PC-3 (cell line): ENCODE measurements at regions not wholly inside any gene's neighbourhood (a gene's known extent, or its start where the extent isn't known, plus 50 kb on each side); places are given as distances from the start of the nearest gene placed in this dataset.

Source experiments
- ATAC-seq: fragments of 200-7000 bp; cut with Tn5 transposase; 2 replicates; pipeline ENCODE4 v1.9.1; 2020; ENCODE audit warnings: mild to moderate bottlenecking, moderate library complexity
- BruUV-seq: library from RNA; stranded (reverse); fragments of 400-500 nt; replicated peaks from 2 replicates; lab custom pipeline; 2021; lab: Mats Ljungman, UMichigan
- CTCF ChIA-PET: fragments of 300-600 bp; sonication (Branson Sonifier 250); formaldehyde crosslinking; loops from one replicate; lab custom pipeline; 2022; ENCODE audit warnings: antibody characterized with exemption; lab: Charles Lee
- POLR2A ChIA-PET: fragments of 300-600 bp; sonication (Branson Sonifier 250); formaldehyde crosslinking; loops from one replicate; lab custom pipeline; 2022; ENCODE audit warnings: antibody characterized with exemption; ENCODE audit not compliant: unreplicated experiment; lab: Charles Lee
- DNase-seq: peaks from one replicate; pipeline ENCODE4 v3.0.0-alpha.2; 2015
- H2AFZ ChIP-seq: fragments of 300-600 bp; sonication (generic); 2 replicates; pipeline ENCODE4 v1.6.0; 2016; ENCODE audit warnings: antibody characterized with exemption, low read length
- H3F3A ChIP-seq: fragments of 300-600 bp; sonication (generic); one replicate; pipeline ENCODE4 v1.6.0; 2017; ENCODE audit warnings: antibody characterized with exemption, low read length, control low read depth, mild to moderate bottlenecking; ENCODE audit not compliant: unreplicated experiment
- H3K27ac ChIP-seq: fragments of 300-600 bp; sonication (generic); 2 replicates; pipeline ENCODE4 v1.5.1; 2016; ENCODE audit warnings: mild to moderate bottlenecking, low read length
- H3K27me3 ChIP-seq: fragments of 300-600 bp; sonication (generic); 2 replicates; pipeline ENCODE4 v1.6.1; 2016; ENCODE audit warnings: low read length, mixed read lengths
- H3K36me3 ChIP-seq: fragments of 300-600 bp; sonication (generic); 2 replicates; pipeline ENCODE4 v1.6.1; 2016; ENCODE audit warnings: low read depth, mixed run types, low read length, mixed read lengths
- H3K4me1 ChIP-seq: fragments of 300-600 bp; sonication (generic); 2 replicates; pipeline ENCODE4 v1.5.1; 2016; ENCODE audit warnings: low read length; ENCODE audit not compliant: insufficient read depth
- H3K4me2 ChIP-seq: fragments of 300-600 bp; sonication (generic); 2 replicates; pipeline ENCODE4 v1.6.0; 2016; ENCODE audit warnings: low read length
- H3K4me3 ChIP-seq: fragments of 300-600 bp; sonication (generic); 2 replicates; pipeline ENCODE4 v1.5.1; 2016; ENCODE audit warnings: mild to moderate bottlenecking, low read length, mixed read lengths
- H3K79me2 ChIP-seq: fragments of 300-600 bp; sonication (generic); 2 replicates; pipeline ENCODE4 v1.6.1; 2017; ENCODE audit warnings: low read length, mixed read lengths
- H3K9ac ChIP-seq: fragments of 300-600 bp; sonication (generic); 2 replicates; pipeline ENCODE4 v1.6.0; 2016; ENCODE audit warnings: mild to moderate bottlenecking, low read length
- H3K9me2 ChIP-seq: fragments of 300-600 bp; sonication (generic); replicated peaks from 2 replicates; pipeline ENCODE4 v1.6.1; 2016; ENCODE audit warnings: mixed run types, low read length, mixed read lengths
- H3K9me3 ChIP-seq: fragments of 300-600 bp; sonication (generic); 2 replicates; pipeline ENCODE4 v1.6.1; 2016; ENCODE audit warnings: low read length, mixed read lengths
- H4K20me1 ChIP-seq: fragments of 300-600 bp; sonication (generic); 2 replicates; pipeline ENCODE4 v1.6.1; 2016; ENCODE audit warnings: low read length, mixed read lengths
- EZH2 ChIP-seq: fragments of 300-600 bp; sonication (generic); IDR thresholded peaks from one replicate; pipeline ENCODE4 v1.6.1; 2017; ENCODE audit warnings: antibody characterized with exemption, mild to moderate bottlenecking, low read length; ENCODE audit not compliant: unreplicated experiment
- EZH2phosphoT487 ChIP-seq: fragments of 300-600 bp; sonication (generic); IDR thresholded peaks from 2 replicates; pipeline ENCODE4 v1.6.1; 2018; ENCODE audit warnings: mild to moderate bottlenecking, antibody characterized with exemption, low read length, borderline replicate concordance
- intact Hi-C: fragments of 100-400 bp; cut with micrococcal nuclease; formaldehyde crosslinking; loops from 2 replicates; pipeline ENCODE4 v1.9.0; 2023
- TF ChIP-seq, protein P1 (sequence below): fragments of 300-600 bp; sonication (generic); conservative IDR thresholded peaks from 2 replicates; pipeline ENCODE4 v1.5.1; 2017; ENCODE audit warnings: antibody characterized with exemption, low read depth, mild to moderate bottlenecking, low read length

GRCh38 chr2:241981076-241981700, 111.7 kb downstream of the RTP5 start:
- Histone ChIP-seq H2AFZ (no peak overlapping the region), H3K79me2 (no peaks in the 10 kb centered on the region), H3K9me3 (no peaks in the 10 kb centered on the region), H3K4me3 (no peak overlapping the region), H3K27me3 (no peaks in the 10 kb centered on the region), H3K9ac (no peak overlapping the region), H3K9me2 (no peaks in the 10 kb centered on the region), H3K36me3 (no peaks in the 10 kb centered on the region), H3K4me2 (no peak overlapping the region), H3K27ac (no peak overlapping the region), H3F3A (no peaks in the 10 kb centered on the region), H4K20me1 (no peaks in the 10 kb centered on the region), H3K4me1 (no peaks in the 10 kb centered on the region)
- ChIA-PET POLR2A (no interaction called here), CTCF (interaction anchor here (0.5 kb wide), 1 partner anchor 87 kb away, joined by 3 read pairs; no protein-coding TSS in a partner anchor)
- intact Hi-C loops: no loop called here
- ATAC-seq (no peak), DNase-seq (no peak)
- TF ChIP-seq, protein P1, sequence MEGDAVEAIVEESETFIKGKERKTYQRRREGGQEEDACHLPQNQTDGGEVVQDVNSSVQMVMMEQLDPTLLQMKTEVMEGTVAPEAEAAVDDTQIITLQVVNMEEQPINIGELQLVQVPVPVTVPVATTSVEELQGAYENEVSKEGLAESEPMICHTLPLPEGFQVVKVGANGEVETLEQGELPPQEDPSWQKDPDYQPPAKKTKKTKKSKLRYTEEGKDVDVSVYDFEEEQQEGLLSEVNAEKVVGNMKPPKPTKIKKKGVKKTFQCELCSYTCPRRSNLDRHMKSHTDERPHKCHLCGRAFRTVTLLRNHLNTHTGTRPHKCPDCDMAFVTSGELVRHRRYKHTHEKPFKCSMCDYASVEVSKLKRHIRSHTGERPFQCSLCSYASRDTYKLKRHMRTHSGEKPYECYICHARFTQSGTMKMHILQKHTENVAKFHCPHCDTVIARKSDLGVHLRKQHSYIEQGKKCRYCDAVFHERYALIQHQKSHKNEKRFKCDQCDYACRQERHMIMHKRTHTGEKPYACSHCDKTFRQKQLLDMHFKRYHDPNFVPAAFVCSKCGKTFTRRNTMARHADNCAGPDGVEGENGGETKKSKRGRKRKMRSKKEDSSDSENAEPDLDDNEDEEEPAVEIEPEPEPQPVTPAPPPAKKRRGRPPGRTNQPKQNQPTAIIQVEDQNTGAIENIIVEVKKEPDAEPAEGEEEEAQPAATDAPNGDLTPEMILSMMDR: no peak
- TF ChIP-seq EZH2: no peak
- TF ChIP-seq EZH2phosphoT487: no peak
- BruUV-seq: no TSS peak

GRCh38 chr2:241982706-241983570, 113.4 kb downstream of the RTP5 start:
- H4K20me1 ChIP-seq: no peaks in the 10 kb centered on the region
- H3K4me2 ChIP-seq: no peak overlapping the region
- no peak overlapping the region for H3K9ac ChIP-seq
- H3K79me2 ChIP-seq: no peaks in the 10 kb centered on the region
- H3K4me3 ChIP-seq: no peak overlapping the region
- H3K9me3 ChIP-seq: no peaks in the 10 kb centered on the region
- no peak; the same call in 1 of the 2 replicates for ATAC-seq
- TF ChIP-seq EZH2phosphoT487 (no peak), EZH2 (no peak)
- TF ChIP-seq, protein P1: no peak
- no peaks in the 10 kb centered on the region for H3K4me1 ChIP-seq
- H3K27me3 ChIP-seq: no peaks in the 10 kb centered on the region
- intact Hi-C loops: no loop called here
- H3F3A ChIP-seq: no peaks in the 10 kb centered on the region
- no peak overlapping the region for H3K27ac ChIP-seq
- BruUV-seq: no TSS peak
- H2AFZ ChIP-seq: no peak overlapping the region
- ChIA-PET CTCF (no interaction called here), POLR2A (no interaction called here)
- no peak for DNase-seq
- H3K36me3 ChIP-seq: no peaks in the 10 kb centered on the region
- H3K9me2 ChIP-seq: no peaks in the 10 kb centered on the region
